ENCODE measurements at regions not wholly inside any gene's neighbourhood (a gene's known extent, or its start where the extent isn't known, plus 50 kb on each side); places are given as distances from the start of the nearest gene placed in this dataset.

GRCh38 chr7:32255036-32255435 lies 184.8 kb upstream of the PDE1C start:
- H3K79me2 ChIP-seq (ENCODE audit: insufficient read depth, low read depth, low read length): no peaks in the 10 kb centered on the region
- no peaks in the 10 kb centered on the region for H3K36me3 ChIP-seq (ENCODE audit: insufficient read depth, low read length)
- no peaks in the 10 kb centered on the region for H3K9me3 ChIP-seq (ENCODE audit: low read length)
- no peak overlapping the region for H3K27ac ChIP-seq (ENCODE audit: low read depth, low read length, poor library complexity, severe bottlenecking)
- no peak overlapping the region for H2AFZ ChIP-seq (ENCODE audit: low read length)
- H4K20me1 ChIP-seq (ENCODE audit: insufficient read depth, low read length): no peaks in the 10 kb centered on the region
- ChIA-PET POLR2A (no interaction called here), CTCF (ENCODE audit: unreplicated experiment) (no interaction called here)
- H3K9me2 ChIP-seq (ENCODE audit: insufficient read depth, low read length): no peaks in the 10 kb centered on the region
- DNase-seq (ENCODE audit: low spot score): no peak
- H3K4me1 ChIP-seq (ENCODE audit: insufficient read depth, low read length, poor library complexity, severe bottlenecking): no peaks in the 10 kb centered on the region
- TF ChIP-seq CTCF (conservative IDR thresholded peaks at IDR 0.05; ENCODE audit: low read length) (no peak), EZH2phosphoT487 (IDR thresholded peaks at IDR 0.05; ENCODE audit: borderline replicate concordance, low read depth, low read length) (no peak)
- BruUV-seq (replicated peaks): no TSS peak
- H3K4me2 ChIP-seq (ENCODE audit: low read length): no peak overlapping the region
- intact Hi-C loops (cut with micrococcal nuclease; ENCODE audit: unreplicated experiment): no loop called here
- no peak overlapping the region for H3K4me3 ChIP-seq (ENCODE audit: low read depth, low read length, poor library complexity, severe bottlenecking)

GRCh38 chr7:32253299-32253698 lies 183.1 kb upstream of the PDE1C start:
- H4K20me1 ChIP-seq (ENCODE audit: insufficient read depth, low read length): no peaks in the 10 kb centered on the region
- no peak overlapping the region for H3K27ac ChIP-seq (ENCODE audit: low read depth, low read length, poor library complexity, severe bottlenecking)
- BruUV-seq (replicated peaks): no TSS peak
- no peaks in the 10 kb centered on the region for H3K79me2 ChIP-seq (ENCODE audit: insufficient read depth, low read depth, low read length)
- no peaks in the 10 kb centered on the region for H3K4me1 ChIP-seq (ENCODE audit: insufficient read depth, low read length, poor library complexity, severe bottlenecking)
- no peak for DNase-seq (ENCODE audit: low spot score)
- intact Hi-C loops (cut with micrococcal nuclease; ENCODE audit: unreplicated experiment): no loop called here
- H3K36me3 ChIP-seq (ENCODE audit: insufficient read depth, low read length): no peaks in the 10 kb centered on the region
- H3K4me3 ChIP-seq (ENCODE audit: low read depth, low read length, poor library complexity, severe bottlenecking): no peak overlapping the region
- no peak overlapping the region for H3K4me2 ChIP-seq (ENCODE audit: low read length)
- H2AFZ ChIP-seq (ENCODE audit: low read length): no peak overlapping the region
- POLR2A ChIA-PET: no interaction called here
- TF ChIP-seq EZH2phosphoT487 (IDR thresholded peaks at IDR 0.05; ENCODE audit: borderline replicate concordance, low read depth, low read length): no peak
- TF ChIP-seq CTCF (conservative IDR thresholded peaks at IDR 0.05; ENCODE audit: low read length): no peak
- no peaks in the 10 kb centered on the region for H3K9me2 ChIP-seq (ENCODE audit: insufficient read depth, low read length)
- no peaks in the 10 kb centered on the region for H3K9me3 ChIP-seq (ENCODE audit: low read length)
- CTCF ChIA-PET (ENCODE audit: unreplicated experiment): no interaction called here

GRCh38 chr7:32251659-32252058 lies 181.5 kb upstream of the PDE1C start:
- Histone ChIP-seq H4K20me1 (ENCODE audit: insufficient read depth, low read length) (no peaks in the 10 kb centered on the region), H3K27ac (ENCODE audit: low read depth, low read length, poor library complexity, severe bottlenecking) (no peak overlapping the region), H2AFZ (ENCODE audit: low read length) (no peak overlapping the region), H3K36me3 (ENCODE audit: insufficient read depth, low read length) (no peaks in the 10 kb centered on the region), H3K79me2 (ENCODE audit: insufficient read depth, low read depth, low read length) (no peaks in the 10 kb centered on the region), H3K4me3 (ENCODE audit: low read depth, low read length, poor library complexity, severe bottlenecking) (no peak overlapping the region), H3K4me1 (ENCODE audit: insufficient read depth, low read length, poor library complexity, severe bottlenecking) (no peaks in the 10 kb centered on the region), H3K4me2 (ENCODE audit: low read length) (no peak overlapping the region), H3K9me3 (ENCODE audit: low read length) (no peaks in the 10 kb centered on the region), H3K9me2 (ENCODE audit: insufficient read depth, low read length) (no peaks in the 10 kb centered on the region)
- POLR2A ChIA-PET: no interaction called here
- intact Hi-C loops (cut with micrococcal nuclease; ENCODE audit: unreplicated experiment): no loop called here
- no TSS peak for BruUV-seq (replicated peaks)
- TF ChIP-seq EZH2phosphoT487 (IDR thresholded peaks at IDR 0.05; ENCODE audit: borderline replicate concordance, low read depth, low read length) (no peak), CTCF (conservative IDR thresholded peaks at IDR 0.05; ENCODE audit: low read length) (no peak)
- no peak for DNase-seq (ENCODE audit: low spot score)
- CTCF ChIA-PET (ENCODE audit: unreplicated experiment): no interaction called here
